HG03097 (cell line): ENCODE measurements at regions not wholly inside any gene's neighbourhood (a gene's known extent, or its start where the extent isn't known, plus 50 kb on each side); places are given as distances from the start of the nearest gene placed in this dataset.
A peak's percentile ranks its signal among the peaks of the same experiment; 100 is the strongest.

Experiments used
- ATAC-seq: cut with Tn5 transposase; IDR thresholded peaks from one replicate; pipeline ENCODE4 v1.9.1; 2021; ENCODE audit not compliant: unreplicated experiment, low FRiP score

DNA sequence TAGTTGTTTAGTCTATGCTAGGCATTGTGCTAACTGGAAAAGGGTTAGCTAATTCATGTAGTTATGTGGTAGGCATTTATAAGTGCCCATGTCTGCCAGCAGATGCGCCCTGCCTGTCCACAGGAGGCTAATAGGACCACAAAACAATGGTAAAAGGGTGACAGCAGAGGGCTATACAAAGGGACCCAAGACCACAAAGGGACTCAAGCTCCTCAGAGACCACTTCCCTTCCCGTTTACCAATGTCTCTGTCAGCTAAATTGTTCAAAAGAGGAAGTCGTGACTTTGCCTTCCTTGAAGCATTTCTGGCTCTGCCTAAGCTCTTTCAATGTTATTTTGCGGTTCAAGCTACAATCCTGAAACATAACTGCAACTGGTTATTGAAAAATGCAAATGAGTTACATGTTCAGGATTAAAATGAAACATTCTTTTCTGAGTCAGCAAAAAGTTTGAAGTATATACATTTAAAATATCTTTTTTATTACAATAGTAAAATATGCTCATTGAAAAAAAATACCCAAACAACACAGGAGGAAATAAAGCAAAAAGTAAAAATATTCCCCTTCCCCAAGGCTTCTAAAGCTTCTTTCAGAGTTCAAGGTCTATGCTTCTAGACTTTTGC lies 149.2 kb downstream of the MAF start:
- peak; percentile 61 for ATAC-seq

DNA sequence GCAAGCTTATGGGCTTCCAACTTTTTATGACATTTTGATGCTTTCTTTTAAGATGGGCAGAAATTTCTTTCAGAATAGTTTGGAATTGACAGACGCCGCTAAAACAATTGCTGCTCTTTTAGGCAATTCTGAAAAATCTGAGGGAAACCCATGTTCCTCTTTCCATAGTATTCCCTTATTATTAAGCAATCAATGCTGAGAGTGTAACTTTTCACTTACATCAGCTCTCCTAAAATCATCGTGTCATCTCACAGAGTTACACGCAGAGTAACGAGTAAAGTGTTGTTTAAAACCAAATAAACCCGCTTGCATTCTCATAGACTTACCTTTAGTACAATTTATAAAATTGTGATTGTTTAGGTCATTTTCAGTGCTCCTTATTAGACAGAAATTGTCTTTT lies 150.6 kb downstream of the MAF start:
- no peak for ATAC-seq

DNA sequence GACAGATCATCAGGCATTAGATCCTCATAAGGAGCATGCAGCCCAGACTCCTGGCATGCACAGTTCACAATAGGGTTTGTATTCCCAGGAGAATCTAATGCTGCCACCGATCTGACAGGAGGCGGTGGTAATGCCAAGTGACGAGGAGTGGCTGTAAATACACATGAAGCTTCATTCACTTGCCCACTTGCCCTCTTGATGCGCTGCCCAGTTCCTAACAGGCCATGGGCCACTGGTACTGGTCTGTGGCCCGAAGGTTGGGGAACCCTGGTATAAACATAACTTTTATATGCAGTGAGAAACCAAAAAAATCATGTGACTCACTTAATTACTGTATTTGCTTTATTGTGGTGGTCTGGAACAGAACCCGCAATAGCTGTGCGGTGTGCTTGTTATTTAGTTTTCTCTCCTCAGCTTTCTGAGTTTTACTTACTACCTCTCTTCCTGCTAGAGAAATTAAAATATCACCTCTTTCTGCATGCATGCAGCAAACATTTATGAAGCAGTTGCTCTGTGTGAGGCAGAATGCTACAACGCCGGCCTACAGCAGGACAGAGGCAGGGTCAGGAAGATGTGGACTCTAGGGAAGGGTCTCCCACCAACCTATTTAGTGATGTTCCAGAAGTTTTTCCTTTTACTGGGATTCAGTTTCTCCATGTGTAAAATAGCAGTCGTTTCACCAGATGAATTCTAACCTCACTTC lies 151.3 kb downstream of the MAF start:
- no peak for ATAC-seq

DNA sequence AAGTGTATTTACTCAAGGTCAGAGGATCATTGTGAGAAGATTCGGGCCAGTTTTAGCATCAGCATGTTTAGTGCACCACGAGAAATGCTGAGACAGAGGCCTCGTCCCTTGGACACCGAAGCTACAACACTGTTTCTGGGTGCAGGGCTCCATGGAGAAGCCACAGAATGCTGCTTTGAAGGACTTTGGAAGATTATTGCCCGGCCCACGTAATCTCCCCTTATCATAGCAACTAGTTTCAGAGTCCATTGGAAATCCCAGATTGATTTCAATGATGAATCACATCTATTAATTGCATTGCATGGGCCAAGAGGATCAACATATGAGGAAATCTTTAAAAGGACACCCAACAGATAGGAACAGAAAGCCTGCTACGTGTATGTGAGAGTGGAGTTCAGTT lies 156.0 kb downstream of the MAF start:
- no peak for ATAC-seq

DNA sequence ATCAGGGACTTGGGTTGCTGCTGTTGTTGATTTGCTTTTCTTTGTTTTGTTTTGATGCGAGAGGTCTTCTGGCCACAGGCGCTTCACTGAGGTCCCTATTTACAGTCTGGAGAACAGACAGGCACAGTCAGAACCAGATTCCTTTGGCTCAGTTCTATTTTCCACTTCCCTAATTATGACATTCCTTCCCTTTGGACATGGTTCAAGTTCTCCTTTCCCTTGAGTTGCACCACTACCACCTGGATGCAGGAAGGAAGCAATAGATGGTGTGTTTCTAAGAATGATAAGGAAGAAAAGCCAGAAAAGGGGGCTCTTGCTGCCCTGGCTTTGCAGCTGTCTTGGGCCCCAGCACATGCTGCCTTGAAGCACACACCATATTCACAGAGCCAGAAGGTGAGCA lies 160.6 kb downstream of the MAF start:
- no peak for ATAC-seq

DNA sequence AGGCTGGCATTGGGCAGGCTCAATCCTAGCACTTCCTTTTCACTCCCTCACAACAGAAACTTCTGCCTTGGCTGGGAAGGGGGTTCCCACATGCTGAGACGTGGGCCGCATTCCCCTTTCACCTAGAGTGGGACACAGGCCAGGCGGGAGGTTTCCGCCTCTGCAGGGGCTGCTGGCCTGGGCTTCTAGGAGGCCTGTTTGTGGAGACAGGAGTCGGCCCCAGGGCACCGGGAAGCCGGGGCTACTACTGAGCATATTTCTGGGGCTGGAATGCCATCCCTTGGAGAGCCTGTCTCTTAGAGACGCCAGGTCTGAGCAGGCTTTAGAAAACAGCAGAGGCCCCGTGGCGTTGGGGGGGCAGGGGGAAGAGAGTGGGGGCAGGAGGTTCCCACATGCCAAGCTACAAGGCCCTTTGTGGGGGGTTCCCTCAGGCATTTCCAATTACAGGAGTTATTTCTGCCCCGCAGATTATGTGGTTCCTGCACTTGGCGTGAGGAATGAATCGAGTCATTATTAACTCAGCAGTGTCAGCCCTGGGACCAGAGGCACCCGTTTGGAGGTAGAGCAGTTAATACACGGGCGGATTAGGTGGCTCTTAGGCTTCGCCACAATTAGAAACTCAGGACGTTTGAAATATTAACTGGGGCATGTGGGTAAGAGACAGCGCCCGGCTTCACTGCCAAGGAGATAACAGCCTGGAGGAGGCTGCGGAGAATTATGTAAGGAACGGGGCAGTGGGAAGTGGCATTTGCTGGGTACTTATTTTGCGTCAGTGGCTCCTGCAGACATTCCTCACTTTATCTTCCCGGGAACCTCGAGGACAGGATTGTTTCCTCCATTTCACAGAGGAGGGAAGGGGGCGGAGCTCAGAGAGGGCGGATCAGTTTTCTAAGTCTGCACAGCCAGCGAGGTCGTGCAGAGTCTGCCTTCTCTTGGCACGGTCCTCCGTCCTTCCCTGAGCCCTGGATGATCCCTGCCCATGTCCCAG lies 162.5 kb downstream of the MAF start:
- no peak for ATAC-seq

DNA sequence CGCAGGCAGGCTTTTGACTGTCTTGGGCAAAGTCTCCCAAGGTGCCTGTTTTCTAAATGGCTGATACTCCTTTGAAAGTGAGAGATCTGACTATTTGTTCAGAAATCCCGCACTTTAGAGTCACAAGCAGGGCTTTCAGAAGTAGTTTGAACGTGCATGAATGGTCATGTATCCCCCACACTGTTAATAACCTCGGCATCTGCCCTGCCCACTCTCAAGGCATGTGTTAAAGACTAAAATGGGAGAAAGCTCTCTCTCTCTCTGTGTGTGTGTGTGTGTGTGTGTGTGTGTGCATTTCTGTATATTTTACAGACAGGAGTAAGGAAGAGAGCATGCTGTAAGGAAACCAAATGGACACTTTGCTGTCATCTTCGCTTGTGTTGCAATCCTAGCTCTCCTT lies 163.7 kb downstream of the MAF start:
- no peak for ATAC-seq

DNA sequence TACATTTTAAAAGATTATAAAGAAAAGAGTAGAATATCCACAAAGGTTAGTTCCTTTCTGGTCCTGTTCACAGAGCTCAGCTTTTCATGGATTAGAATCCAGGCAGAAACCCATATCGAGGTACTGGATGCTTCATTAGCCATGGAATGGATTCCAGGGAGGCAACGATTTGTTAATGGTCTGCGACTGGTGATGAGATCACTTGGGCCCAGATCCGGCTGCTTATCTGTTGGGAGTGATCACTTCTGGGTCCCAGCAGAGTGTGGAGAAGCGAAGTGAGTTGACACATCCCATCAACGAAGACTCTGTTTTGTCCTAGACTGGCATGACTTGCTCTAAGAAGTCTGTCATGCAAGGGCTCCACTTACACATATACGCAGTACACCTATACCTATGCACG lies 165.8 kb downstream of the MAF start:
- no peak for ATAC-seq

DNA sequence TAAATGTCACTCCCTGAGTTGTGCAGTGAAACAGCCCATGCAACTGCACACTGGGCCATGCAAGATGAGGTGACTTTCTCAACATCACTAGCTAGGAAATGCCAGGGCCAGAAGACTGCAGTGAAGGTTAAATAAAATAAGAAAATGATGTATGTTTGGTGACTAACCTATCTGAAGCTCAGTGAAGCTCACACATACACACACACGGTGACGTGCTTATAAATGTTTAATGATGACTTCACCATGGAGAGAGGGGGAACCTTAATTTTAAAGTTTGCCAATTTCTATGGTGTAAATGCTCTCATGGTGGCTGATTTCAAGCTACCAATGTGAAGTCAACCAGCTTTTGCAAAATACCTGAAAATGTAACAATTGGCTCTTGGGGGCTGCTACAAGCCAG lies 166.4 kb downstream of the MAF start:
- ATAC-seq: no peak

DNA sequence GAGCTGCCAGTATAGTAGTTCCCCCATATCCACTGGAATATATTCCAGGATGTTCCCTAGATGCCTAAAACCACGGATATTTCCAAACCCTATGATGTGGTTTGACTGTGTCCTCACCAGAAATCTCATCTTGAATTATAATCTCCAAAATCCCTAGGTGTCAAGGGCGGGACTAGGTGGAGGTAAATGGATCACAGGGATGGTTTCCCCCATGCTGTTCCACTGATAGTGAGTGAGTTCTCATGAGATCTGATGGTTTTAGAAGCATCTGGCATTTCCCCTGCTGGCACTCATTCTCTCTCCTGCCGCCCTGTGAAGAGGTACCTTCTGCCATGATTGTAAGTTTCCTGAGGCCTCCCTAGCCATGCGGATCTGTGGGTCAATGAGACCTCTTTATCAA lies 168.6 kb downstream of the MAF start:
- ATAC-seq: no peak

DNA sequence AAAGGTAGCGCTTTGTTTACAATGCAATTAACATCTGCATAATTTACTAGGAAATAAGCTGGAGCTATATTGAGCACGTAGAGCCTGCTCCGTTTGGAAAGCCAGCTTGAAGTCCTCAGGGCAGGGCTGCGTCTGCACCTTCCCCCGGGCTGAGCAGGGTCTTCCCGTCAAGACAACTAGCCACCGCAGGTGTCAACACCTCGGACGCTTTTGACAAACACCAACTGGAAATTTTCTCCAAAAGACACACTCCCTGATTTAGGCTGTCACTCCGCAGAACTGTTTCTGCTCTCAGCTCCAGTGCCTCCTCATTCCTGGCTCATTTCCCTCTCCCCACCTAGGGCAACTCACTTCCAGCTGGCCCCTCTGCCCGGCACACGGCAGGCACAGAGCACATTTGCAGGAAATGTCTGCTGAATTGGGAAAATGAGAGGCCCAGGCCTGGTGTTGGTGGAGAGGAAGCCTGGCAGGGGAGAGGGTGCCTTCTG lies 170.3 kb downstream of the MAF start:
- no peak for ATAC-seq

DNA sequence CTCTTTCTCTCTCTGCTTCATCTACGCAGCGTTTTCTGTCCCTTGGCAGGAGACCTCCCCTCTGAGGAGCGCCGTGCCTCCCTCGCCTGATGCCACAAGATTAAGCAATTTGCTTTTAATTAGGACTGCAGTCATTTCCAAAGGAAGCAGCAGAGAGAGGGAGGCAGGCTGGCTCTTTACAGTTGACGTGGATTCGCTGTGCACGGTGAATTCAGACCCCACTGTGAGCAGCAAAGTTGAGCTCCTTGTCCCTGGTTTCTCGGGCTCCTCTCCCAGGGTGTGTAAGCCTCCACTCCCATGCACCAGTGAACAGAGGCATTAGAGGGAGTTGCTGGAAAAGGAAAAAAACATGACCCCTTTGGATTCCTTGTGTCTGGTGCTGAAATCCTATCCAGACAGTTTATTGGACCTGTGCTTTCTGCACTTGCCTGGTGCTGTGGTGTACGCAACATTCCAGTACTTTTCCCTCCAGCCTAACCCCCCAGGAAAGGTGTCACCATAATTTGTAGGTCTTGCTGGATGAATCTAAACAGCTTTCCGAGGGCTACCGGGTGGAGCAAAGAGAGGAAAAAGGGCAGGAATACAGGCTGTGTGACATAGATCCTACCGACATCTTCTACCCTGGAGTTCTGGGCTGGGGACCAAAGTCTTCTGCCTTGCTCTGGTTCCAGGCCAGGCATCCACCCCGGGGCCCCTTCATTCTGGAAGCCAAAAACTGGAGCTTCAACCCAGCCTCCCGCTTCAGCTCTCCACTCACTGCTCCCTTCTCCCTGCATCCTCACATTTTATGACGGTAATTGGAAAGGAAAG lies 171.0 kb downstream of the MAF start:
- ATAC-seq: no peak

DNA sequence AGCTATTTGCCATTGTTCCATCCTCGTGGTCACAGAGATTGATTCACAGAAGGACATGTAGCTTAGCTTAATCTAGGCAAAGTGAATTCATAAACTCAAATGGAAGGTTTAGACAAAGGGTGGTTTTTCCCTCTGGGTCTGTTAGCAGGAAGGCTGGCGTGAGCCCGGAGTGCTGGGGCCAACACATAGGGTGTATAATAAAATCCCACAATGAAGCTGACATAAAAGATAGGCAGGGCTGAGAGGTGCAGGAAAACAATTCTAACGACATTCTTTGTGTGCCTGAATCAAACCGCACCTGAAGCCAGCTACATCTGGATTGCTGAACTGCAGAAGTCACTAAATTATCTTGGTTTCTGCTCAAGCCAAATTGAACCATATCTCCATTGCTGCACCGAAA lies 173.9 kb downstream of the MAF start:
- ATAC-seq: no peak

DNA sequence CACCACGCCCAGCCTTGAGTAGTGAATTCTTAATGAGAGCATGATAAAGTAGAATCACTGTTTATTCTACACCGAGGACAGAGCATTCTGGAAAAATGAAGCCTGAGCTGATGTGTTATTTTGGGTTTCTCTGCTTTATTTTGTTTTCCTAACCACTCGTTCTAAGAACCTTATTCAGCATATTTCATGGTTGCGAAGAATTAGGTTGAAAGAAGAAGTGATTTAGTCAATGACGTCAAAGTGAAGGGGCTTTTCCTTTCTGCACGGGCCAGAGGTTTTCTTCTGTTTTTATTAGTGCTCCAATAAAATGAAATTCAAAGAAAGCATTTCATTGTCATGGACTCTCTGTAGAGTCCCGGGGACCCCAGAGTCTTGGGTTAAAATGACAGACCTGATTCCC lies 178.5 kb downstream of the MAF start:
- no peak for ATAC-seq

DNA sequence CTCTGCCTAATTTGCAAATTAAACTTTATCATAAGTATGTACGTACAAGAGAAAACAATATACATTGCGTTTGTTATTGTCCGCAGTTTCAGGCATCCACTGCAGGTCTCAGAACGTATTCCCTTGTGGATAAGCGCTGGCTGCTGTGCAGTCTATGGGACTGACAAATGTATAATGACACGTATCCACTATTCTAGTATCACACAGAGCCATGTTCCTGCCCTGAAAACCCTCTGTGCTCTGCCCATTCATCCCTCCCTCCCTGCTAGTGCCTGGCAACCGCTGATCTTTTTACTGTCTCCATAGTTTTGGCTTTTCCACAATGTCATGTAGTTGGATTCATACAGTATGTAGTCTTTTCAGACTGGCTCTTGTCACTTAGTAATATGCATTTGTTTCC lies 179.4 kb downstream of the MAF start:
- ATAC-seq: no peak

DNA sequence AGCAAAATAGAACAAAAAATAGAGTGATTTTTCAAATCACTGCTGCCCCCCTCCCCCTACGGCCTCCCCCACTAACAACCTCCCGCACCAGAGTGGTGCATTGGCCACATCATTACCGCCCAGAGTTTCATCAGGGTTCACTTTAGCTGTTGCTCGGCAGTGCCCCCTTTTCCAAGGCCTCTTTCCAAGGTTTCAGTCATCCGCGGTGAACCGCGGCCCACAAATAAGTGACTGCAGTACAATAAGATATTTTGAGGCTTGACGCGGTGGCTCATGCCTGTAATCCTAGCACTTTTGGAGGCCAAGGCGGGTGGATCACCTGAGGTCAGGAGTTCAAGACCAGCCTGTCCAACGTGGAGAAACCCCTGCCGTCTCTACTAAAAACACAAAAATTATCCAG lies 180.0 kb downstream of the MAF start:
- ATAC-seq: no peak

DNA sequence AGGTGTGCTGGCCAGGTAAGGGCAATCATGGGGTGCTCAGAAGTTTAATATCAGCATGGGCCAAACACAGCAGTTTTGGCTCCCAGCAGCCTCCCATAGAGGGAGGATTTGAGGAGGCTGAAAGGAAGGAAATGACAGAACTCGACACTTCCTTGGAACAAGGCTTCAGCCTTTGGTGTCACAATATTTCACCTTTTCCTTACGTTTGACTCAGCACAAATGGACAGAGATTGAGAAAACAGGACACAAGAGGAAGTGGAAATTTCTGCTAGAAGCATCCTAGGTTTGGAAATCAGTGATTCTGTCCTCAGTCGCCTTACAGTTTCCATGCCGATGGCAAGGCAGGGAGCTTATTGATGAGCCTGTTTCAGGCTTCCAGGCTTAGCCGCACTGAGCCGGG lies 181.4 kb downstream of the MAF start:
- no peak for ATAC-seq

DNA sequence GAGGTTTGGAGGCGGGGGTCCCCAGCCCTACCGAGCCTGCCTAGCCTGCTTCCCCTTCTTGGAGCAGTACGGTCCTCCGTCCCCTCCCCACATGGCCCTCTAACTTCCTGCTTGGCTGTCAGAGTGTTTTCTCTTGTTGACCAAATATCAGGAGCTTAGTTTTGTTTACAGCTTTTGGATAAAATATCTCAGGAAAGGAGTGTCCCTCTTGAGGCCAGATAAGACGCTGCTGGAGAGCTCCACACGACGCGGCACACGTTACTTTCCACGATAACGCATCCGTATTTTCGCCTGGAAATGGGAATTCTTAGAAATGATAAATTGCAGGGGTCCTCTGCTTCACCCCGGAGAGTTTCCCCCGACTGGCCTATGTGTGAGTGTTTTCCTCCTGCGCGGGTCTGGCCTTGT lies 182.9 kb downstream of the MAF start:
- ATAC-seq: no peak

DNA sequence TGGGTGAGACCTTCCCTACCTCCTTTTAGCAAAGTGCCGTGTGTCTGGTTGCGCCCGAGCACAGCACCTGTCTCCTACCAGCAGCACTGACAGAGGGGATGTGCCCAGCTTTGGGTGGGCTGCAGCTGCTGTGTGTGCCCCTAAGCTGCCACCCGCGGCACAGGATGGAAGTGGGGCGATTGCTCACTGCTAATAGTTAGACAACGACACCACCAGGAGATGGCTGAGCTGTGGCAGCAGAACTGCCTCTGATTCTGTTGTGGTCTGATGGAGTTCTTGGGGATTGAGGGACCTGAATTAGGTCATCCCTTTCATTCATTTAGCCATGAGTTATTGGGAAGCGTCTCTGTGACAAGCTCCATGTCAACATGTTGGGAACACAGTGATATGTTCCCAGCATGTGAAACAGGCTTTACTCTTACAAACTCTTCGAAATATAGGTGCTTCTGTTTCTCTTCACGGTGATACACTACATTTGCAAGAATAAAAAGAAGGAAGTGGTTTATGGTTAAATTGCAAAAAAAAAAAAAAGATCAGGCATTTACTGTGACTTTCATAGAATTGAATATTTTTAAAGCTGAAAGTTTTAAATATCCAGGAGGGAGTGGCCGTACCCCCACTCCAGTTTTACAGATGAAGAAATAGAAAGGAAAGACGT lies 184.4 kb downstream of the MAF start:
- no peak for ATAC-seq

DNA sequence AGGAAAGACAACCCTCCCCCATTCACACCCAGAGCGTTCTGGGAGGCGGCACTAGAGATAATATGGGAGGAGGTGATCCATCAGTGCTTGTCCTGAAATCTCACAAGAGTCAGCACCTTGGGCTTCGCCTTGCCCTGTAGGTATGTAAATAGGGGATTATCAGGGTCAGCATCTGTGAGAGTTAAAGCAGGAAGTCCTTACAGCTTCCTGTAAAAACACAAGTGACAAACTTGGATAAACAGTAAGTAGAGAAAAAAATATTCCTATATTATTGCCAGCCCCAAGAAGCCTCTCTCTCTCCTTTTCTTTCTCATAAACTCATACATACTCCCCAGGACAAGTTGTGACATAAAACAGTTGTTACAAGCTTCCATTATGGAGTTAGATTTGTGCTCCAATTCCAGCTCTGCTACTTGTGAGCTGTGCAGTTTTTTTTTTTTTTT lies 187.7 kb downstream of the MAF start:
- no peak for ATAC-seq
